ENCODE measurements at regions not wholly inside any gene's neighbourhood (a gene's known extent, or its start where the extent isn't known, plus 50 kb on each side); places are given as distances from the start of the nearest gene placed in this dataset.

DNA sequence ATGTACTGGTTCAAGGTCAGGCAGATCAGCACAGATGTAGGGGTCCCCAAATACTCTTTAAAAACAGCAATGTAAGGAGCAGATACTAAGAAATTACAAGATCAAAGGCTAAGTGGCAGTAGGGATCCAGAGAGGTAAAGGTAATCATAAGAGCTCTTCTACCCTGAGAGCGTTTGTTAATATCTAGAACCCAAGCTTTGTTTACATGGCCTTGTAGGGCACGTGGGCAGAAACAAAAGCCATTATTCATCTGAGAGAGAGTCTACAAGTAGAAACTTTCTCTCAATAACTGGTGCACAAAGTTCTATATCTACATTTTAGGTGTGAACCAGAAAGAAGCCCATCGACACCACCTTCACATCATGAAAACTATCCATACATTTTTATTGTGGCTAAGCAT is 225.6 kb upstream of the PCDH10 start:
- TF ChIP-seq CTCF (IDR thresholded peaks at IDR 0.05; ENCODE audit: low read length) (no peak), EZH2 (IDR thresholded peaks at IDR 0.05; ENCODE audit: borderline replicate concordance, low read length) (no peak)
